Esophagus squamous epithelium (tissue), 4 donors: ENCODE measurements at regions not wholly inside any gene's neighbourhood (a gene's known extent, or its start where the extent isn't known, plus 50 kb on each side); places are given as distances from the start of the nearest gene placed in this dataset.

Source experiments
- CTCF ChIP-seq, 6 experiments: fragments of 450-650 bp in 4 of 6; fragments of 200-600 bp in 2 of 6; sonication (generic) in 2 of 6; IDR thresholded peaks; one replicate each; pipeline ENCODE4 v1.5.1; 2016 to 2019; ENCODE audit warnings: antibody characterized with exemption in 6 of 6, mild to moderate bottlenecking in 4 of 6, moderate library complexity in 4 of 6
- POLR2A ChIP-seq, 4 donors: fragments of 450-650 bp; IDR thresholded peaks; one replicate each; pipeline ENCODE4 v1.6.1; 2017; ENCODE audit warnings: antibody characterized with exemption in 4 of 4, mild to moderate bottlenecking in 4 of 4, moderate library complexity in 3 of 4

GRCh38 chr12:18805516-18806248 is 67.8 kb downstream of the CAPZA3 start:
- no peak for TF ChIP-seq CTCF (IDR thresholded peaks at IDR 0.05)
- no peak for TF ChIP-seq POLR2A (IDR thresholded peaks at IDR 0.05)
